GM23248 (cell line): ENCODE measurements at regions not wholly inside any gene's neighbourhood (a gene's known extent, or its start where the extent isn't known, plus 50 kb on each side); places are given as distances from the start of the nearest gene placed in this dataset.

Source experiments
- EZH2 ChIP-seq: fragments of 200-600 bp; sonication (generic); IDR thresholded peaks from 2 replicates; pipeline ENCODE4 v1.6.1; 2018; ENCODE audit warnings: antibody characterized with exemption, mild to moderate bottlenecking; ENCODE audit not compliant: insufficient read depth, poor library complexity, severe bottlenecking
- EZH2phosphoT487 ChIP-seq: fragments of 200-600 bp; sonication (generic); IDR thresholded peaks from 2 replicates; pipeline ENCODE4 v1.6.1; 2018; ENCODE audit warnings: antibody characterized with exemption, moderate library complexity, mild to moderate bottlenecking, low read depth; ENCODE audit not compliant: insufficient read depth

- TF ChIP-seq EZH2: no peak
- TF ChIP-seq EZH2phosphoT487: no peak
Measured at GRCh38 chr7:41328131-41328530, 374.8 kb downstream of the INHBA start.
